Karpas-422 (cell line): ENCODE measurements at regions not wholly inside any gene's neighbourhood (a gene's known extent, or its start where the extent isn't known, plus 50 kb on each side); places are given as distances from the start of the nearest gene placed in this dataset.

Experiments
- DNase-seq: peaks from one replicate; pipeline ENCODE4 v3.0.0-alpha.2; 2015
- H2AFZ ChIP-seq: fragments of 200-600 bp; sonication (generic); 2 replicates; pipeline ENCODE4 v1.6.1; 2014; ENCODE audit warnings: antibody characterized with exemption, low read length, mixed read lengths
- H3K27ac ChIP-seq: fragments of 200-600 bp; sonication (generic); 2 replicates; pipeline ENCODE4 v1.5.1; 2014; ENCODE audit warnings: mild to moderate bottlenecking, low read length, moderate library complexity
- H3K27me3 ChIP-seq: fragments of 200-600 bp; sonication (generic); 2 replicates; pipeline ENCODE4 v1.6.1; 2014; ENCODE audit warnings: low read length, mixed read lengths
- H3K36me3 ChIP-seq: fragments of 200-600 bp; sonication (generic); 2 replicates; pipeline ENCODE4 v1.6.1; 2014; ENCODE audit warnings: low read length, mixed read lengths; ENCODE audit not compliant: insufficient read depth
- H3K4me1 ChIP-seq: fragments of 200-600 bp; sonication (generic); 2 replicates; pipeline ENCODE4 v1.6.1; 2014; ENCODE audit warnings: mild to moderate bottlenecking, low read length, mixed read lengths
- H3K4me2 ChIP-seq: fragments of 200-600 bp; sonication (generic); 2 replicates; pipeline ENCODE4 v1.6.1; 2014; ENCODE audit warnings: low read length, low read depth, mild to moderate bottlenecking; ENCODE audit not compliant: poor library complexity, severe bottlenecking
- H3K4me3 ChIP-seq: fragments of 200-600 bp; sonication (generic); 2 replicates; pipeline ENCODE4 v1.5.1; 2014; ENCODE audit warnings: mild to moderate bottlenecking, antibody characterized with exemption, low read length, mixed read lengths
- H3K79me2 ChIP-seq: fragments of 200-600 bp; sonication (generic); 2 replicates; pipeline ENCODE4 v1.6.1; 2014; ENCODE audit warnings: mild to moderate bottlenecking, low read length, mixed read lengths
- H3K9ac ChIP-seq: fragments of 200-600 bp; sonication (generic); 2 replicates; pipeline ENCODE4 v1.6.0; 2014; ENCODE audit warnings: low read length
- H3K9me2 ChIP-seq: fragments of 200-600 bp; sonication (generic), shearing (Covaris generic); replicated peaks from 2 replicates; pipeline ENCODE4 v1.6.0; 2014; ENCODE audit warnings: mild to moderate bottlenecking, low read length, moderate library complexity; ENCODE audit not compliant: insufficient read depth
- H3K9me3 ChIP-seq: fragments of 300-700, 200-600 bp; sonication (generic); 2 replicates; pipeline ENCODE4 v1.6.1; 2014; ENCODE audit warnings: low read length, mixed read lengths
- H4K20me1 ChIP-seq: fragments of 200-600 bp; sonication (generic); 2 replicates; pipeline ENCODE4 v1.6.1; 2014; ENCODE audit warnings: mild to moderate bottlenecking, antibody characterized with exemption, low read length, low read depth; ENCODE audit not compliant: insufficient read depth

DNA sequence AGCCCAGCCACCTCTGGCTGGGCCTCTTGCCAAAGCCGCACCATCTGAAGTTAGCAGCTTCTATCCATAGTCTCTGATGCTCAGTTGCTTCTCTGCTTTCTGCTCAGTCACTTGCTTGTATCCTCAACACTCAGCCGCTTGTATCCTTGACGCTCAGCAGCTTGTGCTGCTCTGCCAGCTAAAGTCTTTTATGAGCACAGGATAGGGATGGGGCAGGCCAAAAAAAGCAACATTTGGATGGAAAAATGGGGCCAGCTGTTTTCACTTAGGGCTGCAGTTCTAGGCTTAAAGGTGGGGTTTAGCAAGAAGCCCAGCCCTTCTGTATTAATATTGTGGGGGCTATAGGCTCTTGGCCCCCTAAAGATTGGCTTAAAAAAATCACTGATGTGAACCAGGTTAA, 739.4 kb downstream of the CDH8 start:
- H3K27me3 ChIP-seq = no peaks in the 10 kb centered on the region
- no peak overlapping the region for H3K27ac ChIP-seq
- no peak for DNase-seq
- H3K4me2 ChIP-seq = no peak overlapping the region
- H2AFZ ChIP-seq = no peak overlapping the region
- no peaks in the 10 kb centered on the region for H3K4me1 ChIP-seq
- H3K9me3 ChIP-seq = peaks cover 16% of the 10 kb centered on the region
- no peaks in the 10 kb centered on the region for H3K9me2 ChIP-seq
- no peaks in the 10 kb centered on the region; the same call in 1 of the 2 replicates for H3K36me3 ChIP-seq
- H3K79me2 ChIP-seq = no peaks in the 10 kb centered on the region
- H3K4me3 ChIP-seq = no peak overlapping the region
- no peak overlapping the region for H3K9ac ChIP-seq
- no peaks in the 10 kb centered on the region for H4K20me1 ChIP-seq

DNA sequence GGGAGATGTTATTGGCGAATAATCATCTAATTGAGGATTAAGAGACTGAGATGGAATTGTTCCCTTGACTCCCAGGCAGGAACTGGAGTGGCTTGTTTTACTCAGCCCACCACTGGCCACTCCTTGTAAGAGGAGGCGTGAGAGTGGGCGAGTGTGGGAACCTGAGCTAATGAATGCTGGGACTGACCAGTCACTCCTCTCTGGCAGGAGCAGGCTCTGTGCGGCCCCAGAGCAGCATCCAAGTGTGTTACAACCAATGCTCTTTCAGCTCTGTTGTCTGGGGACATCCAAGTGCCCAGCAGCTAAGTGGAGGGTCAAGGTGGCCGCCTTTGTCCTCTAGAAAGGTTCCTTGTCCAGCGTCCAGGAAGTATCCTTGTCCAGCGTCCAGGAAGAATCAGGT, 739.9 kb downstream of the CDH8 start:
- peaks cover 16% of the 10 kb centered on the region for H3K9me3 ChIP-seq
- no peak overlapping the region for H2AFZ ChIP-seq
- no peaks in the 10 kb centered on the region for H3K4me1 ChIP-seq
- no peaks in the 10 kb centered on the region for H4K20me1 ChIP-seq
- no peak overlapping the region for H3K4me3 ChIP-seq
- no peak for DNase-seq
- no peaks in the 10 kb centered on the region for H3K79me2 ChIP-seq
- H3K36me3 ChIP-seq = no peaks in the 10 kb centered on the region; the same call in 1 of the 2 replicates
- H3K27ac ChIP-seq = no peak overlapping the region
- no peak overlapping the region for H3K9ac ChIP-seq
- no peaks in the 10 kb centered on the region for H3K27me3 ChIP-seq
- H3K4me2 ChIP-seq = no peak overlapping the region
- H3K9me2 ChIP-seq = no peaks in the 10 kb centered on the region

DNA sequence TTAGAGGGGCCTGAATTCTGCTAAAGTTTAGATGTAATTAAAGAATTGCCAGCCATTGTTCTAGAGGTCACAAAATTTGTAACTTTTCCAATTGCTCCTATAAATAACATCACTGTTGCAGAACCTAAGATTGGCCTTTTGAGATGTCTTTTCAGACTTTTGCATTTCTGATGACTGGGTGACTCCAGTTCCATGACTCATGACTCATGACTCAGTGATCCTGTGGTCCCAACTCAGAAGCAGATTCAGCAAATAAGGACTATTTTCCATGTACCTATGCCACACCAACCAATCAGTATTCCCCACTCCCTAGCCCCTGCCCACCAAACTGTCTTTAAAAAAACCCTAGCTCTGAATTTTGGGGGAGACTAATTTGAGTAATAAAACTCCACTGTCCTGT, 740.9 kb downstream of the CDH8 start:
- Histone ChIP-seq H3K36me3 (no peaks in the 10 kb centered on the region; the same call in 1 of the 2 replicates), H3K79me2 (no peaks in the 10 kb centered on the region), H3K9ac (no peak overlapping the region), H3K27ac (no peak overlapping the region), H3K27me3 (no peaks in the 10 kb centered on the region), H3K4me2 (no peak overlapping the region), H4K20me1 (no peaks in the 10 kb centered on the region), H3K4me1 (no peaks in the 10 kb centered on the region), H3K4me3 (no peak overlapping the region), H3K9me3 (peaks cover 18% of the 10 kb centered on the region), H3K9me2 (no peaks in the 10 kb centered on the region), H2AFZ (no peak overlapping the region)
- no peak for DNase-seq

DNA sequence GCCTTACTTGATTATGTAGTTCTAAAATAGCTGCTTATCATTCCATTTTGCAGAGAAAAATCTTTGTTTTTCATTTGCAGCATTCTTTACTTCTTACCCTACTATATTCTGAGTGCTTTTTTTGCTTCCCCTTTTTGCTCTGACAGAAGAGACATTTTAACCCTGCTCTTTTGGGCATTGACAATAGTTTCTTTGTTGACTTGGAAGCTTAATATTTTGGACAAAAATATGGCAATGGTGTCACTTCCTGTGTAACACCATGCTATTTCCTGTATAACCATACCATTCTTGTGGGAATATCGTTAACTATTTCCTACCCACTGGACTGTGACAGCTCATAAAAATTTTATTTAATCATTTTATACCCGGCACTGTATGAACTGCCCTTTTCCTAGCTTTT, 747.1 kb downstream of the CDH8 start:
- no peak overlapping the region for H2AFZ ChIP-seq
- H3K4me2 ChIP-seq = no peak overlapping the region
- no peaks in the 10 kb centered on the region for H3K79me2 ChIP-seq
- H3K9me2 ChIP-seq = no peaks in the 10 kb centered on the region
- H3K27ac ChIP-seq = no peak overlapping the region
- peaks cover 21% of the 10 kb centered on the region for H3K9me3 ChIP-seq
- H3K36me3 ChIP-seq = no peaks in the 10 kb centered on the region
- H3K9ac ChIP-seq = no peak overlapping the region
- no peaks in the 10 kb centered on the region for H3K27me3 ChIP-seq
- H3K4me3 ChIP-seq = no peak overlapping the region
- DNase-seq = no peak
- H3K4me1 ChIP-seq = no peaks in the 10 kb centered on the region
- H4K20me1 ChIP-seq = no peaks in the 10 kb centered on the region

DNA sequence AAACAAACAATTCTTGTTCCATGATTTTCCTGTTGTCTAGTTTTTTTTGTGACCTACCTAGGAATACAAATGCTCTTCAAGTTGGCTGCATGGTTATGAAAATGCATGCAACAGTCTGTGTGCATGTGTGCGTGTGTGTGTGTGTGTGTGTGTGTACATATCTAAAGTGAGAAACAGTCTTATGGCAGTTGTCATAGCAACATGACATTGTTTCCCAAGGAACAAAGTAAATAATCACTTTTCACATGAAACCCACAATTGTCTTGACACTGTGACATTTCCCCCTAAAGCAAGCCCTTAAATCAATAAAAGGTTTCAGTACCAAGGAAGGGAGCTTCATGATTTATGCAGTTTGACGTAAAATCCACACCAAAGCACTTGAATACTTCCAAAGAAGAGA, 758.4 kb downstream of the CDH8 start:
- Histone ChIP-seq H3K9me2 (no peaks in the 10 kb centered on the region), H3K4me3 (no peak overlapping the region), H4K20me1 (no peaks in the 10 kb centered on the region), H3K36me3 (no peaks in the 10 kb centered on the region), H3K4me2 (no peak overlapping the region), H3K4me1 (no peaks in the 10 kb centered on the region), H3K79me2 (no peaks in the 10 kb centered on the region), H2AFZ (no peak overlapping the region), H3K27me3 (no peaks in the 10 kb centered on the region), H3K9ac (no peak overlapping the region), H3K27ac (no peak overlapping the region), H3K9me3 (peaks cover 23% of the 10 kb centered on the region)
- no peak for DNase-seq

DNA sequence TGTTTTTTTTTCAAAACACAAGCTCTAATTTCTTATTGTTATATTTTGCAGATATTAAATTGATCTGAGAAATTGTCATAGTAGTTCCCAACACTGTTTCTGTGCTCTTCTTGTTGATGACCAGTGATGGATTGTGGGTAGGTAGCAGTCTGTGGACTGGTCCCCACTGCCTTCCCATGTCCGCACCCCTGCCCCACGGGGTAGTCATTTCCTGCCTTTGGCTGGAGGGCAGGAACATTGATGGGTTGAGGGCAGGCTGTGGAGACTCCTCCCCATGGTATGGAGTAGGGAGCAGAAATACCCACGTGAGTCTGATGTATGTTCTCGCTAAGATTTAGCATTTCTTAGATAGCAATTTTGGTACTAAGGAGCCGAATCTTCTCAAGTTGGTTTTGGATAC, 762.0 kb downstream of the CDH8 start:
- Histone ChIP-seq H3K4me2 (no peak overlapping the region), H3K9me2 (no peaks in the 10 kb centered on the region), H2AFZ (no peak overlapping the region), H3K4me3 (no peak overlapping the region), H3K9ac (no peak overlapping the region), H3K4me1 (no peaks in the 10 kb centered on the region), H3K79me2 (no peaks in the 10 kb centered on the region), H3K27me3 (no peaks in the 10 kb centered on the region), H3K9me3 (peaks cover 42% of the 10 kb centered on the region), H3K27ac (no peak overlapping the region), H3K36me3 (no peaks in the 10 kb centered on the region), H4K20me1 (no peaks in the 10 kb centered on the region)
- no peak for DNase-seq

DNA sequence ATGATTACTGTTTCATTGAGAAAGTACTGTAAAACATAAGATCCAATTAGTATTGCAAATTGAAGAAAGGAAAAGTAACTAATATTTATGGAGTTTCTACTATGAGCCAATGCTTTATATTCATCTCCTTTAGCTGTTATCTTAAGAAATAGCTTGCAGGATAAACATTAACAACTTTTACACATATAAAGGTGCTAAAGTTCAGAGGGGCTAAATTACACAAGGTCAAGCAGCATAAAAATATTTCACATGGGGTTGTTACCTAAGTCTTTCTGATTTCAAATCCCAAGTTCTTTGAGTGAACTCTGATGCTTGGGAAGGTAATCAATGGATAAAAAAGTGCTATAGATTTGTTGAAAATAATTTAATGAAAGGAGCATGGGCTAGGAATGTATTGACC, 765.5 kb downstream of the CDH8 start:
- H3K79me2 ChIP-seq = no peaks in the 10 kb centered on the region
- H3K4me2 ChIP-seq = no peak overlapping the region
- no peaks in the 10 kb centered on the region for H3K9me2 ChIP-seq
- no peaks in the 10 kb centered on the region for H3K4me1 ChIP-seq
- H3K4me3 ChIP-seq = no peak overlapping the region
- no peak overlapping the region for H2AFZ ChIP-seq
- H3K9me3 ChIP-seq = peaks cover 44% of the 10 kb centered on the region
- H3K27me3 ChIP-seq = no peaks in the 10 kb centered on the region
- H3K27ac ChIP-seq = no peak overlapping the region
- no peaks in the 10 kb centered on the region for H3K36me3 ChIP-seq
- DNase-seq = no peak
- H4K20me1 ChIP-seq = no peaks in the 10 kb centered on the region
- H3K9ac ChIP-seq = no peak overlapping the region

DNA sequence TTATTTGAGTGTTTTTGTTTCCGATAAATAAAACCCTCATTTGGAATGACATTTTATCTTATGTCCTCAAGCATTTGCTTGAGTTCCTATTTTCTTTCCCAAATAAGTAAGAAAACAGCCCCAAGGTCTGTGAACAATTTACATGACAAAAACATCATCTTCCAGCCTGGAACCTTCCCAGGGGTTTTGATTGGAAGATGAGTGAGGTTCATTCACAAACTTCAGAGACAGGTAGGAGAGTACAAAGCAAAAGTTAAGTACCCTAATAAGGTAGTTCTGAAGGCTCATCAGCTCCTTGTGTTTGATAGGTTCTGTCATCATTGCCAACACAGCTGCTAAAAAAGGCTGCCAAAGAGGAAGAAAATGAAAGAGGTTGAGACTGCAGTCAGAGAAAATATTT, 772.8 kb downstream of the CDH8 start:
- H3K27ac ChIP-seq = no peak overlapping the region
- no peaks in the 10 kb centered on the region for H3K36me3 ChIP-seq
- H3K9me3 ChIP-seq = peaks cover 16% of the 10 kb centered on the region
- no peaks in the 10 kb centered on the region for H3K9me2 ChIP-seq
- no peaks in the 10 kb centered on the region for H3K79me2 ChIP-seq
- DNase-seq = no peak
- no peak overlapping the region for H3K4me2 ChIP-seq
- no peak overlapping the region for H2AFZ ChIP-seq
- no peak overlapping the region for H3K9ac ChIP-seq
- no peaks in the 10 kb centered on the region for H3K27me3 ChIP-seq
- no peak overlapping the region for H3K4me3 ChIP-seq
- no peaks in the 10 kb centered on the region for H4K20me1 ChIP-seq
- no peaks in the 10 kb centered on the region for H3K4me1 ChIP-seq

DNA sequence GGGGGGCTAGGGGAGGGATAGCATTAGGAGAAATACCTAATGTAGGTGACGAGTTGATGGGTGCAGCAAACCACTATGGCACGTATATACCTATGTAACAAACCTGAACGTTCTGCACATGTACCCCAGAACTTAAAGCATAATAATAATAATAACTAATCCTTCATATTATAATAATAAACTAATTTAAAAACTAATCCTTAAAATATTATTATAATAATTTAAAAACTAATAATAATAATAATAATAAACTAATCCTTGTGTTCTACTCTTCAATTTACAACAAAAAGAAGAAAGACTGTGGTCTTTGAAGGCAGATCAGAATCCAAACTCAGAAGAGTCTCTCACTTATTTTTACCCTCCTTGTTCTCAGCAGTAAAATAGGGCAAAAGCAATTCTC, 774.9 kb downstream of the CDH8 start:
- H3K4me1 ChIP-seq = no peaks in the 10 kb centered on the region
- peaks cover 10% of the 10 kb centered on the region; the same call in 1 of the 2 replicates for H3K9me3 ChIP-seq
- no peak overlapping the region for H3K9ac ChIP-seq
- no peaks in the 10 kb centered on the region for H4K20me1 ChIP-seq
- no peak overlapping the region for H2AFZ ChIP-seq
- no peak overlapping the region for H3K27ac ChIP-seq
- H3K27me3 ChIP-seq = no peaks in the 10 kb centered on the region
- H3K79me2 ChIP-seq = no peaks in the 10 kb centered on the region
- no peak overlapping the region for H3K4me3 ChIP-seq
- H3K9me2 ChIP-seq = no peaks in the 10 kb centered on the region
- no peaks in the 10 kb centered on the region for H3K36me3 ChIP-seq
- DNase-seq = no peak
- H3K4me2 ChIP-seq = no peak overlapping the region
